Activated CD4-positive, alpha-beta T cell treated with anti-CD3 and anti-CD28 coated beads for 4 hours (primary cell): ENCODE measurements at regions not wholly inside any gene's neighbourhood (a gene's known extent, or its start where the extent isn't known, plus 50 kb on each side); places are given as distances from the start of the nearest gene placed in this dataset.

Experiments used
- DNase-seq, 2 donors: peaks; one replicate each; pipeline ENCODE4 v3.0.0-alpha.2; 2020

GRCh38 chr2:56713161-56713676, 529.4 kb downstream of the CCDC85A start:
- DNase-seq, result no peak

- DNase-seq, result no peak
Observed at GRCh38 chr2:56713978-56714377, 530.2 kb downstream of the CCDC85A start.

DNA sequence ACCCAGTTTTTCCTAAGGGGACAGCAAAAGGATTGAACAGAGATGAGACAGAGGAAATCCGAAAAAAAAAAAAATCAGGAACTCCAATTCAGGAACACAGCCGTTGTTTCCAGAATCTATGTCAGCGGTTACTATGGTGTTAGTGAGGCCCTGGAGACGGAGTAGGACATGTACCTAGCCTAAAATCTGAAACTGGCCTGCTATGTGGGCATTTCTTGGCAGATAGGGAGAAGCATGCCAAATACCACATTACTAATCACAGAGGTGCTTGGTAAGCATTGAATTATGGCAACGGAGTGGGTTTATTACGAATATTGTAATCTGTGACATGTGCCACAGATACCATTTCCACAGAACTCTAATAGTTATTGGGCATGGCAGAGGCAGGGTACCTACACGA, 530.6 kb downstream of the CCDC85A start:
- no peak for DNase-seq

DNA sequence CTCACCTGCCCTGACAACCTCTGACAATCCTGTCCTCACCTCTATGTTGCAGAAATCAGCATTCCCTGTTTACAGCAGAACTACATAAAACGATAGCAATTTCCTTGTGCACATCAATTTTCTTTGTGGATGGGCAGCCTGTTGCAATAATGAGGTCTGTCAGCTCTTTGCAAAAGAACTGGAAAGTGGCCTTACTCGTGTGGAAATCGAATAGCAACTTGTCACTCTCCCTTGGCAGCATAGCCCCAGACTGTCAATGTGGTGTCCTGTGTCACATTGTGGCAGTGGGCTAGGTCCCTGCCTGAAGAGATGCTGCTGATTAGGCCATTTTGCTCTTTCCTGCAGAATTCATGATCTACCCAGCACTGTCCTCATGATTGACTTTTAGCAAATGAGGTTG, 531.9 kb downstream of the CCDC85A start:
- no peak for DNase-seq

- no peak for DNase-seq
Observed at GRCh38 chr2:56718413-56718812, 534.6 kb downstream of the CCDC85A start.

- no peak for DNase-seq
Observed at GRCh38 chr2:56729212-56729611, 545.4 kb downstream of the CCDC85A start.

DNA sequence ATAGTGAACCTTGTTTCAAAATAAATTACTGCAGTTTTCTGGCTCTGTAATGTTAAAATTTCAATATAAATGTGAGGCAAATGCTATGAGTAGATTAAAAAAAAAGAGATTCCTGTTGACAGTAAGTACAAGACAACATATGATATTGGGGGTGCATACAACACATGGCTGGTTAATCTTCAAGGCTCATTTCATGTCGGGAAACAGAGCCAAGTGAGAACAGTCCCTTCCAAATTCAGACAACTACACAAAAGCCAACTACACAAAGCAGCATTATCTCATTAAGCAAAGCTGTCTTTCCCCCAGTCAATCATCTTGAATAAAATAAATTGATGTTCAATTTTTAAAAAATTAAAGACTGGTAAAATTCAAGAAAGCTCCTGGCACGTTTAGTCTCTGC, 549.2 kb downstream of the CCDC85A start:
- DNase-seq, result no peak

GRCh38 chr2:56739413-56739812, 555.6 kb downstream of the CCDC85A start:
- DNase-seq, result no peak

- no peak for DNase-seq
Observed at GRCh38 chr2:56741601-56742102, 557.9 kb downstream of the CCDC85A start.

DNA sequence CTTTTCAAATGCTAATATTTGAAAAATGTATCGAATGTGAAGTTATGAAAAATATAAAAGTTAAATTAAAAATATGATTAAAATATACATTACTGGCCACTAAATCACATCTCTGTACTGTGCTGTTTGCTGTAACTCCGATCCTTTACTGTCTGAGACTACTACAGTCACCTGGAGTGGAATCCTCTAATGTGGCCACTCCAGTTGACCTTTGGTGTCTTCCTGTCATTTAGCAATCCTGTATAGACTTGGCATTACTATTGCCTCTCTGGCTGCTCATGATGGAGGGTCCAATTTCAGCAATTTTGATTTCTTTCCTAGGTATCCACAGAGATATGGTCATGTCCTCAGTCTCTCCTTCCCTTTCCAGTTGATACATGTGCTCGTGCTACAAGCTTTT, 560.0 kb downstream of the CCDC85A start:
- DNase-seq, result no peak

DNA sequence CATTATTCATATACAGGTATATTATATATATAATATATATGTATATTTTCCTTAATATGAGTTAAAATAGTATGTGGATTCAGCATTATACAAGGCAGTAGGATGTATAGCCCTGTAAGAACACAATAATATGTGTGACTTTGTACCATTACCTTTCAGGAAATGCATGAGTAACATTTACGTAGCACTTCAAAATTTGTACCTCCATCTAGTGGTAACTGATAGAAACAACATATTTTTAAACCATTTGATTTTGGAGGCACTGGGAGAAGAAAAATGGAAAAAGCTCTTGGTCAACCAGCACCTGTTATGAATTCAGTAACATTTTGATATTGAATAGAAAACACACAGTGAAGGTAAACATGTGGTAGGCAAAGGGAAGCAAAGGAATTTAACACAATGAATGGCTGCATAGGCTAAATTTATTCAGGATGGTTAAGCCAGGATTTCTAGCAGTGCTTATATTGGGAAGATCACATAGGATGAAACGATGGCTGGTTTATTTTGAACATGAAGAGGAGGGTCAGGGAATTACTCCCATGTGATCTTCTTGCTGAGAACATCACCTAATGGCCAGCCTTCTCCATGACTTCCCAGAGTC, 565.5 kb downstream of the CCDC85A start:
- DNase-seq, result no peak

DNA sequence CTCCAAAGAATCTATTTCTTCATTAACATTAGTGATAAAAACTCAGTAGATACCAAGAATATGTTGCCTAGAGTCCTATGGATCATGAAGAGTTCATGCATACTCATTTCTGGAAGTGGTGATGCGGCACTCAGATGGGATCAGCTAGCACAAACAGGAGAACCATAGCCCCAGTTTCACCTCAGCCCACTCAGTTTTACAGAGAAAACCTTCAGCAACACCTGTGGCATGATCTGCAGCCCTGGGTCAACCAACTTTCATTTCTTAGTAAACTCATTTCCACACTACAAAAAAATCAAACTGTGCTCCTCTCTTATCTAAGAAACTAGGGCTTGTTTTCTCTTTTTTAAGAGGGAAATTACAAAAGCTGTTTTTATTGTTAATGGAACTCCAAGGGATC, 569.4 kb downstream of the CCDC85A start:
- no peak for DNase-seq

- DNase-seq, result no peak
Observed at GRCh38 chr2:56754066-56754615, 570.4 kb downstream of the CCDC85A start.

- no peak for DNase-seq
Observed at GRCh38 chr2:56754627-56755026, 570.8 kb downstream of the CCDC85A start.

DNA sequence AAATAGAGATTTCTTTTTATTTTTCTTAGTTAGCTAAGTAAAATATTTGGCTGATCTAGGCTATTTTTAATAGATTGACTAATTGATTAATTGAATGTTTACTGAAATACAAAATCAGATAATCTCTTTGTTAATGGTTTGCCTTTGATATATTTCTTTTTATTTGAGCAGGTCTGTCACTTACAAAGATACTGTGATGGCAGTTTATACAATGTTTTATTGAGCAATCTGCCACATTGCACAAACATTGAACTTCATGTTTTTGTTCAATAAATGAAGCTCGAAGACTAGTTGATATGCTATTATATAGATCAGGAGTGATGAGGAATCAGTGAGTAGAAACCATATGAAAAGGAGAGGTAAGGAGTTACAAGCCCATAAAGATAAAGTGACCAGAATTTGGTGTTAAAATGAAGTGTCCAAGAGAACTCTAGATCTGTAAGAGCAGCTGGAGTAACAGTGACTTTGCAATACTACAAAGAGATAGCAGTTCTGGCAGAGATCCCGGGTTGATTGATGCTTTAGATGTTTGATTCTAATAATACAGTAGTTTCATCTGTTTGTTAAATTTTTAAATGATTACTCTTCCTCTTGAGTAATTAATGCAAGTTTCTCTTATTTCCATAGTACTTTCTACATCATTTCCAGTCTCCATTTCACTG, 574.2 kb downstream of the CCDC85A start:
- DNase-seq, result no peak

DNA sequence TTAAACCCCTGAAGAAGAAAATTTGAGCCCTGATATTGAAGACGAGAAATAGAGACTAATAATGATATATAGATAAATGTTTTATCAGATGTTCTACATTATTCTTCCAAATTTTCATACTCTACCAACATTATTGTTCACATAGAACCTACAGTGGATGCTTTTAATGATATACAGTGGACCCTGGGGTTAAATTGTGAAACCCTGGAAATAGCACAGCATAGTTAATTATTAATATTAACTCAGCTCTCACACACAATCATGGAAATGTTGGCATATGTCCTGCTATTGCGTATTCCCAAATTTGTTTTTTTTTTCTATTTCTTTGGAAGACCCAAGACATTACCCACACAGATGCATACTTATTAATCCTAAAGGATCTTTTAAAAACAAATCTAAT, 579.9 kb downstream of the CCDC85A start:
- DNase-seq, result no peak

DNA sequence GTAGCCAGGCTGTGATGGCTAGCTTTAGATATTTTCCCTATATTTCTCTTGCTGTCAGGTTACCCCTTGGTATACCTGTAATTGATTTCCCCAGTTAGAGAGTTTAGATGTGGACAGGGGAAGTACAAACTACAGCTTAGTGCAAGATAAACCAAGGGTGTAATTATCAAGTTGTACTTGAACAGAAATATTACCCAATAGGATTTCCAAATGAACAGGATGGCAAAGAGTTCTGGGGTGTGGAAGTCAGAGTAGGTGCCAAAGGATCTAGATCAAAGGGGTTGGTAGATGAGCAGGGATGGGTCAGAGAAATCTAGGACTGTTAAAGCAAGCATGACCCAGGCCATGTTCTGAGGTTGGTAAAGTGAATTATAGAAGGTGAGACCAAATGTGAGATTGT, 585.2 kb downstream of the CCDC85A start:
- no peak for DNase-seq

- no peak for DNase-seq
Observed at GRCh38 chr2:56770490-56770889, 586.7 kb downstream of the CCDC85A start.

DNA sequence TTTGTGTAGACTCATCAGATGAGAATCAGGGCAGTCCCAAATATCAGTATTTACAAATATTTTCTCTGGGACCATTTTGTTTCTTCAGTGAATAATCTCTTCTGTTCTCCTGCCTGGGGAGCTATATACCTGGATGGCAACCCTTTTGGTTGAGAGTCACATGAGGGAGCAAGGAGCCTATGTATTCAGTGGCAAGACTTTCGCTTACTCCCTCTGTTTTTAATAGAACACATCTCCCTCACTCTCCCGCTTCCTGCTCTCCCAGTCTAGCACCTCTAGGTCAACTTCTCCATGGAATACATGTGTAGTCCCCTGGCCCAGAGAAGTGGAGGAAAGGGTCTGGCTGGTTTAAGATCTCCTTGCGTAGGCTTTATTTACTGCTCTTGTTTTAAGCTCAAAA, 600.3 kb downstream of the CCDC85A start:
- no peak for DNase-seq

DNA sequence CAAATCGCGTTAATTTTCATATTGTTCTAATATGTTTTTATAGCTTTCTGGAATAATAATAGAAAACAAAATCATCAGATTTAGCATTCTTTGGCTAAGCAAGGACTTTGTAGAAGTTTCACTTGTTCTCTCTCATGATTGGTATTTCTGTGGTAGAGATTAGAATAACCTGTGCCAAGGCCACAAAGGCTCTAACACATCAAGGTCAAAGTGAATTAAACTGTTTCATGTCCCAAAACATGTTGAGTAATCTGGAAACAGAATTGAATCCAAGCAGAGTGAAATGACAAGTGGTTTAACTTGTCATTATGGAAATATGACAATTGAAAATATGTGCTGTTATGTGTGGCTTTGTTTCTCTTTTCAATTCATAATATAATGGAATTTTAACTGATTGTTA, 617.4 kb downstream of the CCDC85A start:
- DNase-seq, result no peak

DNA sequence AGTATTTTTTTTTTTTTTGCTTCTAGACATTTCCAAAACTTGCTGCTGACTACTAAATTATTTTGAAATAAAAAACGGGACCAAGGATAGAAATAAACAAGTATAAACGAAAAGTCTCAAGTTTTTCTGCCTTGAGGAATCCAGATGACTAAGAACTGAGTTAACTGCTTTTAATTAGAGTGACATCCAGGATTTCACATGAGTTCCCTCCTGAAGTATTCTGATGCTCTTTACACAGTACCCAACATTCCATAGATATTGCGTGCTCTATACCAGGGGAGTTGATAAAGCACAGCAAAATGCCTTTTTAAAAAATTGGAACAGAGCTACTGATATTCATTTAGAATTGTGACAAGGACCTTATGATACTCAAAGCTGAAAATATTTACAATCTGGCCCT, 618.0 kb downstream of the CCDC85A start:
- DNase-seq, result no peak

DNA sequence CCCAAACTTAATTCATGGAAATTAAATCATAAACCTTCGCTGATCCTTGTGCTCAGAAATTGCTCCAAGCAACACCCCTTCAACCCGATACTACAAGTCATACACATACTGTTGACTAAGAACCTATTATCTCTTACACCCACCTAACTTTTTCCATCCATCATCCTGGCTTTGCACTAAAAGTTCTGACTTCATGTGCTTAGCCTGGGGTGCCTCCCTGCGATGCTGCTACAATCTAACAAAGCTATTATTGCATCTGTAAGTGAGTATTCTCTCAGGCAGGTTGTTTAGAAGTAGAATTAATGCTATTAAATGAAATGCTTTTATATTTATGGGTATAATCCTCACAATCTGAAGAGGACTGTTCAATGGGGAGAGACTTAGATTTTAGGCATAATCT, 619.8 kb downstream of the CCDC85A start:
- DNase-seq, result no peak

- no peak for DNase-seq
Observed at GRCh38 chr2:56806924-56807323, 623.1 kb downstream of the CCDC85A start.

DNA sequence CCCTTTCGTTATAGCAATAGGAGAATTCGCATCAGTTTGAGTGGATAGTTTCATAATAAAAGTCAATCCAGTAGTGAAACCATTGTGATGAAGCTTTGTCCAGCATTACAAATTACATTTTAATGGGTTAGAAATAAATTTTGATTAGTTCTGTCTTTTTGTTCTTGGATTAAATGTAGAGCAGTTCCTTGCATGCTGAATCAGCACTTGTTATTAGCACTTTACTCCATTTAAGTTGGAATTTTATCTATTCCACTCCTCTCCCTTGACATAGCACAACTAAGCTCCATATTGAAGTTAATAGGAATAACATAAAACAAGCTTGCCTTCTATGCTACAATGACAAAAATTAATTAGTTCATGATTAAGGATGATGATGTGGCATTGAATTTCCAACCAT, 624.1 kb downstream of the CCDC85A start:
- DNase-seq, result no peak
